RWPE1 (cell line): ENCODE measurements at regions not wholly inside any gene's neighbourhood (a gene's known extent, or its start where the extent isn't known, plus 50 kb on each side); places are given as distances from the start of the nearest gene placed in this dataset.
"Not testable (repeated sequence)": the region's sequence is repeated elsewhere in the genome, so short reads cannot be mapped to it uniquely, and the experiment has no call there.

Experiments
- CTCF ChIA-PET: fragments of 350-600 bp; sonication (Branson Sonifier 250); formaldehyde crosslinking; extraction: SDS; loops from one replicate; lab custom pipeline; 2021; lab: Yijun Ruan, JAX
- POLR2A ChIA-PET: fragments of 400-600 bp; formaldehyde crosslinking; extraction: SDS; loops from one replicate; lab custom pipeline; 2020; ENCODE audit warnings: antibody characterized with exemption; ENCODE audit not compliant: low non-redundant PET; lab: Yijun Ruan, JAX
- DNase-seq: peaks from one replicate; pipeline ENCODE4 v3.0.0; 2012; ENCODE audit warnings: low spot score
- H3K27ac ChIP-seq: fragments of 450-650 bp; 2 replicates; pipeline ENCODE4 v1.5.1; 2017
- TF ChIP-seq, protein P1 (sequence below): fragments of 450-650 bp; conservative IDR thresholded peaks from 2 replicates; pipeline ENCODE4 v1.5.1; 2017; ENCODE audit warnings: low read depth, mild to moderate bottlenecking

GRCh38 chr6:82801083-82801482 is 264.6 kb downstream of the UBE3D start:
- DNase-seq, result no peak
- ChIA-PET POLR2A (no interaction called here), CTCF (no interaction called here)
- TF ChIP-seq, protein P1, sequence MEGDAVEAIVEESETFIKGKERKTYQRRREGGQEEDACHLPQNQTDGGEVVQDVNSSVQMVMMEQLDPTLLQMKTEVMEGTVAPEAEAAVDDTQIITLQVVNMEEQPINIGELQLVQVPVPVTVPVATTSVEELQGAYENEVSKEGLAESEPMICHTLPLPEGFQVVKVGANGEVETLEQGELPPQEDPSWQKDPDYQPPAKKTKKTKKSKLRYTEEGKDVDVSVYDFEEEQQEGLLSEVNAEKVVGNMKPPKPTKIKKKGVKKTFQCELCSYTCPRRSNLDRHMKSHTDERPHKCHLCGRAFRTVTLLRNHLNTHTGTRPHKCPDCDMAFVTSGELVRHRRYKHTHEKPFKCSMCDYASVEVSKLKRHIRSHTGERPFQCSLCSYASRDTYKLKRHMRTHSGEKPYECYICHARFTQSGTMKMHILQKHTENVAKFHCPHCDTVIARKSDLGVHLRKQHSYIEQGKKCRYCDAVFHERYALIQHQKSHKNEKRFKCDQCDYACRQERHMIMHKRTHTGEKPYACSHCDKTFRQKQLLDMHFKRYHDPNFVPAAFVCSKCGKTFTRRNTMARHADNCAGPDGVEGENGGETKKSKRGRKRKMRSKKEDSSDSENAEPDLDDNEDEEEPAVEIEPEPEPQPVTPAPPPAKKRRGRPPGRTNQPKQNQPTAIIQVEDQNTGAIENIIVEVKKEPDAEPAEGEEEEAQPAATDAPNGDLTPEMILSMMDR, result no peak
- no peak overlapping the region for H3K27ac ChIP-seq

- H3K27ac ChIP-seq, CTCF ChIA-PET, POLR2A ChIA-PET, DNase-seq: not testable (repeated sequence)
Measured at GRCh38 chr6:82816243-82816642, 249.4 kb downstream of the UBE3D start.

DNA sequence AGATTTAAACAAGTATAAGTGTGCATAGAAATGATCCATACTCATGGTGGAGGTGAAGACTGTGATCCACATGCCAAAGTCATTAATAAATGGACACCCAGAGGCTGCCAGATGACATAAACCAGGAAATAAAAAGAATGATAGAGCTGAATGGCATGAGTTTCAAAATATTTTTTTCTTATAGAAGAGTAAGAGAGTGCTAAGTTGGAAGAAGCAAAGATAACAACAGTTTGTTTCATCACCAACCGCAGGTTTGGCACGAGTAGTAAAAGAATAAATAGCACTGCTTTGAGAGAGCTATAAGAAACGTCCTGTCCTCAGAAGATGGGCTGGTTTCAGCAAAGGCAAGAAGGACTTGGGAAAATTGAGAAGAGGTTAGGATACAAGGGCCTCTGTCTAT is 246.9 kb downstream of the UBE3D start:
- TF ChIP-seq, protein P1, result no peak
- CTCF ChIA-PET, result no interaction called here
- no peak overlapping the region for H3K27ac ChIP-seq
- POLR2A ChIA-PET, result no interaction called here
- DNase-seq, result peak; percentile 9

- ChIA-PET POLR2A (no interaction called here), CTCF (no interaction called here)
- TF ChIP-seq, protein P1, result no peak
- DNase-seq, result no peak
- no peak overlapping the region for H3K27ac ChIP-seq
Measured at GRCh38 chr6:82823361-82823760, 242.3 kb downstream of the UBE3D start.

DNA sequence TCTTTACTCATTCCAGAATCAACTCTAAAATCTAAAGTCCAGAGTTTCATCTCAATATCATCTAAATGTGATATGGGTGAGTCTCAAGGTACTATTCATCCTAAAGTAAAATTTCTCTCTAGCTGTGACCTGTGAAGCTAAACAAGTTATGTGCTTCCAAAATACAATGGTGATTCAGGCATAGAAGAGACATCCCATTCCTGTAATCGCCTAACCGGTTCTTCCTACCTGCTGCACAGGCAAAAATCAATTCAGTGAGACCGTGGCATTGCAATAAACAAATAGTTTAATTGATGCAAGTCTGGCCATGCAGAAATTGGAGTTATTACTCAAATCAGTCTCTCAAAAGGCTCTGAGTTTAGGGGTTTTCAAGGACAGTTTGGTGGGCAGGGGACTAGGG is 232.8 kb downstream of the UBE3D start:
- no peak for DNase-seq
- ChIA-PET POLR2A (no interaction called here), CTCF (no interaction called here)
- TF ChIP-seq, protein P1, result no peak
- H3K27ac ChIP-seq, result no peak overlapping the region

DNA sequence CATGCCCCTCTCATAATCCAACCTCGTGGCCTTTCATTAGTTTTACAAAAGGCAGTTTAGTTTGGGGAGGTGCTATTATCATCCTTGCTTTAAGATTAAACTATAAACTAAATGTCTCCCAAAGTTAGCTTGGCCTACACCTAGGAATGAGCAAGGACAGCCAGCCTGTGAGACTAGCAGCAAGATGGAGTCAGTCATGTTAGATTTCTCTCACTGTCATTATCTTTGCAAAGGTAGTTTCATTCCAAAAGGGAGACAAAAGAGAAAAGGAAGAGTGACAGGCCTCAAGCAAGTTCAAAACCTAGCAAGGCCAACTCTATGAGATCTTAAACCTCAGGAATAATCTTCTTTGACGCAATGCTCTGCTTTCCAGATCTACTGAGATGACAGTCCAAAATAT is 232.2 kb downstream of the UBE3D start:
- ChIA-PET CTCF (no interaction called here), POLR2A (no interaction called here)
- H3K27ac ChIP-seq, result no peak overlapping the region
- TF ChIP-seq, protein P1, result no peak
- DNase-seq, result no peak

GRCh38 chr6:82836022-82836575 is 229.5 kb downstream of the UBE3D start:
- no peak for DNase-seq
- ChIA-PET POLR2A (no interaction called here), CTCF (no interaction called here)
- H3K27ac ChIP-seq, result no peak overlapping the region
- TF ChIP-seq, protein P1, result no peak
